Erythroblast (primary cell): ENCODE measurements at regions not wholly inside any gene's neighbourhood (a gene's known extent, or its start where the extent isn't known, plus 50 kb on each side); places are given as distances from the start of the nearest gene placed in this dataset.

Source experiments
- GATA1 ChIP-seq: IDR thresholded peaks from 2 replicates; pipeline ENCODE4 v1.6.1; 2011; ENCODE audit warnings: low read depth, mild to moderate bottlenecking, control low read depth, low read length, moderate library complexity
- POLR2A ChIP-seq: IDR thresholded peaks from 2 replicates; pipeline ENCODE4 v1.6.1; 2011; ENCODE audit warnings: mild to moderate bottlenecking, low read length

GRCh38 chr13:109885235-109885634 lies 98.9 kb upstream of the IRS2 start:
- TF ChIP-seq POLR2A (no peak), GATA1 (no peak)
